ENCODE measurements at regions not wholly inside any gene's neighbourhood (a gene's known extent, or its start where the extent isn't known, plus 50 kb on each side); places are given as distances from the start of the nearest gene placed in this dataset.

DNA sequence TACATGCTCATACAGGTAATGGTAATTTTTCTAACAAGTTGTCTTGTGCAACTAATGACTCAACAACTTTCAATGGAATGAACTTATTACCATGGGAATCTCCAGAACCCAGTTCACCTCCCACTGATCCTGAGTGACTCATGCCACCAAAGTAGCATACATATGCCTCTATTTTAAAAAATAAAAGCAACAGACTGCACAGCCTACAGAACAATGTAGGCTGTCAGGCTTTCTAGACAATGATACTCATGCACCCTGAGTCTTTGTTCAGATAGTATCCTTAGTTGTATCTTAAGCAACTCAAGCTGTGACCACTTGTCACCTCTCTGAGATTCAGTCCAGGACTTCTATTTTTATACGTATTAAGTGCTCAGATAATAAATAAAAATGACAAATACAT lies 531.0 kb upstream of the SETBP1 start:
- DNase-seq = no peak
- ATAC-seq = no peak

DNA sequence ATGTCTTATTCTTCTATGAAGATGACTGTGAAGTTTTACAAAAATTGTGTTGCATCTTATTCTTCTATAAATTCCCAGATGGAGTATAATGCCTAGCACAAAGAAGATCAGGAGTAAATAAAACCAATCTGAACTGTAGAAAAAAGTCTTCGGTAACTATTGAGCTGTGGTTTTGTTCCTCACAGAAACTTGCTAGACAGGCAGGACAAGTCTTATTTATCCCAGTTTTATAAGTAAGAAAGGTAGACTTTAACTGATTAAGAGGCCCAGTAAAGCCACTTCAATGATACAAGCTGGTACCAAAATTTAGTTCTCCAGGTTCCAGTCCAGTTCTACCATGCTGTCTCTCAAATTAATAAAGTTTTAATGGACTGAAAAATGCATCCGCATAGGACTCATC lies 526.7 kb upstream of the SETBP1 start:
- ATAC-seq = no peak

DNA sequence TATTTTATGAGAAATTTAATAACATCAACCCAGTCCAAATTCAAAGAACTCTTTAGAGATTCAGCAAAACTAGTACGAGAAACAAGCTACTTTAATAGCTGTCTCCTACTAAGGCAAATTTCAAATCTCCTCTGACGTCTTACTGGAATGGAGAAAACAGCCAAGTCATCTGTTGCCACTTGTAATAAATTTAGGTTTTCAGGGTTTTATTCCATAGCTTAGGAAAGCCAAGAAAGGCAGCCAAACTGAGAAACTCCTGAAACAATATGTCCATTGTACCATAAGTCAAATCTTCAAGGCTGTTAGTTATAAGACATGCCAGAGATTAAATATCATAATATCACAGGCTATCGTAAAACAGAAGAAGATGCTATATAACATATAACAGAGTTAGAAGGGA lies 524.6 kb upstream of the SETBP1 start:
- ATAC-seq (no peak), DNase-seq (no peak)

More for the DNA sequence above, 526.7 kb upstream of the SETBP1 start:
- no peak for DNase-seq

GRCh38 chr18:44156776-44157335 lies 523.8 kb upstream of the SETBP1 start:
- no peak for ATAC-seq

GRCh38 chr18:44170208-44170880 lies 510.3 kb upstream of the SETBP1 start:
- ATAC-seq (no peak), DNase-seq (no peak)

More at GRCh38 chr18:44156776-44157335, 523.8 kb upstream of the SETBP1 start:
- no peak for DNase-seq

DNA sequence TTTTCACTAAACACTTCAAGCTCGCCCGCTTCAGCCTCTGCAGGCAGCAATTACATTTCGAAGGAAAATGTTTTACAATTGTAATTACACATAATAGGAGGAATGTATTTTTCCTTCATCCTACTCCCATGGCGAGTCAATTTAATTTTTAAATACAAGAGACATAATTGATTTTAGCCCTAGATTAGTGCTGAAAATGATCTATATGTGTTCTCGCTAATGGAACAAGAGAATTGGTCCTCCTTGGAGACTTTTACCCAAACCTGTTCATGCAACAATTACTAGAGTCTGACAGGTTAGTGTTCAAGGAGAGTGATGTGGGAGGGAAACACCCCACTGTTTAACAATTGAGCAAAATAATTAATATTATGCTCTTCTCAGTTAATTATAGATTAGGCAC lies 509.4 kb upstream of the SETBP1 start:
- DNase-seq (no peak), ATAC-seq (no peak)

DNA sequence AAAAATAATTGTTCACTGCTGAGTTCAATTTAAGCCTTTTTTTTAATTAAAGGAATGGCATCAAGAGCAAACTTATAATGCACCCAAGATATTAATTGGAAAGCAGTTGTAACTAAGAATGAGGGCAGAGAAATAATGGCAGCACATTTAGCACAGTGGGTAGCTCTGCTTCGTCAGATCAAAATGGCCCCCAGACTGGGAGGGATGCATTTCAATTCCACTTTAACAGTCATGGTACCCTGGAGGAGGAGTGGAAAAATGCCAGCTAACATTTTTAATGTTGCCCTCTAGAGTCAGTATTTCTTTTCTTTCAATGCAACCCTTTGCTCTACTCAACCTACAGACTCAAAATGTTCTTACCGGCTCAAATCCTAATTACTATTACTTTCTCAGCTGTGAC lies 504.8 kb upstream of the SETBP1 start:
- ATAC-seq = no peak

DNA sequence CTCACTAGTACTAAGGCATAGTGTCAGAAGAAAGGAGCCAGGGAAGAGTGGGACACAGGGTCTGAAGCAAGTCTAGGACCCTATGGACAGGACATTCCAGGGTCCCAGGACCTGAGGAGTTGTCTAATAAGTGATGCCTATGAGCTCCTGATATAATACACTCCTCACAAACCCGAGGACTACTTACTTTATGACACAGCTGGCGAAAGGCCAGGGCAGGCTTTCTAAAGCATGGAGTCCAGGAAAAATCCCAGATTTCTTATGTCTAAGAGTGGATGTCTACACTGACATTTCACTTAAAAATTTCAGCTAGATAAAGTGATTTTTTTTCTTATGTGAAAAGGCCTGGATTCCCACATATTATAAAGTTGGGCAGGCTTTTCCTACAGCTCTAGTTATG lies 502.2 kb upstream of the SETBP1 start:
- no peak for ATAC-seq
- no peak for DNase-seq

More for the DNA sequence above, 504.8 kb upstream of the SETBP1 start:
- DNase-seq = no peak

- DNase-seq (no peak), ATAC-seq (no peak)
These were observed 501.0 kb upstream of the SETBP1 start for GRCh38 chr18:44179693-44180092.

DNA sequence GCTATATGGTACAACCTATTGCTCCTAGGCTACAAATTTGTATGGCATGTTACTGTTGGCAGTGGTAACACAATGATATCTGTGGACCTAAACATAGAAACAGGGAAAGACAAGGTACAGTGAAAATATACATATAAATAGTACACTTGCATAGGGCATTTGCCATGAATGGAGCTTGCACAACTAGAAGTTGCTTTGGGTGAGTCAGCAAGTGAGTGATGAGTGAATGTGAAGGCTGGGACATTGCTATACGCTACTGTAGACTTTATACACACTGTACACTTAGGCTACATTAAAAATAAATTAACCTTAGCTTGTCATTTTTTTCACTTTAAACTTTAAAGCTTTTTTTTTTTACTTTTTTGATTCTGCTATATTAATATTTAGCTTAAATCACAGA lies 500.0 kb upstream of the SETBP1 start:
- no peak for ATAC-seq

DNA sequence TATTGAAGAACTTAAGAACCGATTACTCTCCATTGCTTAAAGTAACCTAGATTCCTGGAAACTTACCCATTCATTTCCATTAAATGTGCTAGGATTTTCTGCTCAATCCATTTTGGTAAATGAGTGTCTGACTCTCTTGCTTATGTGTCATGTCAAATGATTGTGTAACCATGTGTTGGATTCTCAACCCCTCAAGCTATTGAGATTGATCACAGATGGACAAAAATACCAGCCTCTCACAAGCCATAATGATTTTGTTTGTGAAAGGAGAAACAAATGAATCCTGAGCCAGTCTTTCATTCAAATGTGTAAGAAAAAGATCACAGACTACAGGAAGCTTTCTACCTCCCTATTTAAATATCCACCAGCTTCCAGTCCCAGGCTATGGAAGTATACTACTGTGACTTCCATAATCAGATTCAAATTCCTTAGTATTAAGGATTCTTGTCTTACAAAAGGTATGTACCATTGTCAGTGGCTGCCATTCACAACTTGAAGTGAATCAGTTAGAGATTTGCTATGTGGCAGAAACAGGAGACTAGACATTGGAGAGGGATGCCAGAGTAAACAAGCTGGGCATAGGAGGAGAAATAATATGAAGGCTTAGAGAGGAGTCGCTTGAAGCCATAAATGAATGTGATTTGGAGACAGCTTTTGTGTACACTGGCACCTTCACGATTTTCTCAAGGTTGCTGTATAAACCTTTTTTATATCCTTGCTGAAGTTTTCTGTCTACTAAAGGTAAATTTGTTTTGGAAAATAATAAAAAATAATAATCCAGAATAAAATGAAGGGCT lies 498.5 kb upstream of the SETBP1 start:
- ATAC-seq (no peak), DNase-seq (no peak)

More for the DNA sequence above, 500.0 kb upstream of the SETBP1 start:
- DNase-seq = no peak

DNA sequence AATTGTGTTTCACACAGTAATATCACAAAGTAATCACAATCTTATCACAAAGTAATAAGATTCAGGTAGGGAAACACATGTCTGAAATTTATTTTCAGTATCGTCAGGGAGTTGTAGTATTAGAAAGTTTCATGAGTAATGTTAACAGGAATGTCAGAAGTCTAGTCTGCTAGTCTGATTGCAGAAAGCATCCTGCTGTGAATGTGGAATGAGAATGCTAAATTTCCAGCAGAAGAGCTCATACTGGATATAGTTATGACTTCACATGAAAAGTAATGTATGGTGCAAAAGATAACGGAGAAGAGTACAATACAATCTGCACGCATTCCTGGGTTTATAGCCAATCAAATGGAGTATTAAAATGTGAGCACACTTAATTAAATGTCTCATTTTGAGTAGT lies 494.7 kb upstream of the SETBP1 start:
- ATAC-seq = no peak
- no peak for DNase-seq

DNA sequence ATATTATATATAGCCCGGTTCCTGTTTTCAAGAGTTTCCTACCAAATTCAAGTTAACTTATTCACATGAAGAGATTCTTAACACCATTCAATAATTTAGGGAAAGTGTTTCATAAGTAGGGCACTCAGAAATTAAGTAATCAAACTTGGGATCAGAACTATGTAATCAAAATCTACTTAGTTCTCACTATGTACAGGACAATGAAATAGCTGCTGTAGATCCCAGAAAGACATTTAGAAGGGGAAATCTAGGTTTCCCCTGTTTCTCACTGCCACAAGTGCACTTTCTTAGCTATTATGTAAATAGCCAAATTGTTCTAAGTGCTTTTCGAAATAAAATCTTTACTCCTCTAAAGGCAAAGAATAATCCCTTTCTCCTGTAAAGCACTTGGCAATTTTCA lies 493.6 kb upstream of the SETBP1 start:
- DNase-seq = no peak
- ATAC-seq = no peak

GRCh38 chr18:44195394-44196140 lies 485.1 kb upstream of the SETBP1 start:
- DNase-seq (no peak), ATAC-seq (no peak)

- ATAC-seq = no peak
These were observed 482.7 kb upstream of the SETBP1 start for GRCh38 chr18:44197832-44198611.

GRCh38 chr18:44198612-44199284 lies 481.9 kb upstream of the SETBP1 start:
- DNase-seq (no peak), ATAC-seq (no peak)

More at GRCh38 chr18:44197832-44198611, 482.7 kb upstream of the SETBP1 start:
- DNase-seq = no peak

GRCh38 chr18:44213293-44213692 lies 467.4 kb upstream of the SETBP1 start:
- no peak for ATAC-seq
- DNase-seq = no peak

GRCh38 chr18:44214396-44214795 lies 466.3 kb upstream of the SETBP1 start:
- ATAC-seq (no peak), DNase-seq (no peak)

- ATAC-seq (no peak), DNase-seq (no peak)
These were observed 464.5 kb upstream of the SETBP1 start for GRCh38 chr18:44216169-44216568.

GRCh38 chr18:44227501-44227900 lies 453.2 kb upstream of the SETBP1 start:
- ATAC-seq = no peak

GRCh38 chr18:44229693-44230108 lies 451.0 kb upstream of the SETBP1 start:
- DNase-seq (no peak), ATAC-seq (no peak)

More at GRCh38 chr18:44227501-44227900, 453.2 kb upstream of the SETBP1 start:
- DNase-seq = no peak

Measured in stimulated activated naive CD8-positive, alpha-beta T cell treated with anti-CD3 and anti-CD28 coated beads, Interleukin-15, Interleukin-2, amounts not matched to agents 100 U/mL and 50 U/mL, for 24 hours (primary cell).